HepG2 (cell line): ENCODE measurements at regions not wholly inside any gene's neighbourhood (a gene's known extent, or its start where the extent isn't known, plus 50 kb on each side); places are given as distances from the start of the nearest gene placed in this dataset.

Experiments used
- ATAC-seq: fragments of 200-7000 bp; cut with Tn5 transposase; 3 replicates; pipeline ENCODE4 v1.9.1; 2020; ENCODE audit warnings: mild to moderate bottlenecking, moderate library complexity
- BruUV-seq: library from RNA; stranded (reverse); fragments of 400-500 nt; replicated peaks from 2 replicates; lab custom pipeline; 2021; lab: Mats Ljungman, UMichigan
- CTCF ChIA-PET: fragments of 300-600 bp; formaldehyde crosslinking; extraction: SDS; loops from one replicate; lab custom pipeline; 2021; ENCODE audit warnings: low total read pairs, inconsistent platforms, low intra/inter-chr PET ratio; lab: Yijun Ruan, JAX
- POLR2A ChIA-PET: fragments of 350-600 bp; sonication (Branson Sonifier 250); formaldehyde crosslinking; loops from one replicate; lab custom pipeline; 2020; ENCODE audit warnings: antibody characterized with exemption, inconsistent platforms; lab: Yijun Ruan, JAX
- DNase-seq: peaks from one replicate; pipeline ENCODE4 v3.0.0-alpha.2; 2015; ENCODE audit warnings: low spot score
- FAIRE-seq: peaks from 3 replicates; lab custom pipeline; 2011; peaks lifted over from hg19 to GRCh38; lab: Jason Lieb, UNC
- H2AFZ ChIP-seq: one replicate; pipeline ENCODE4 v1.6.1; 2011; ENCODE audit warnings: low read length, inconsistent platforms
- H3K27ac ChIP-seq: fragments of 300-600 bp; 3 replicates; pipeline ENCODE4 v1.8.0; 2011; ENCODE audit warnings: mixed run types, mild to moderate bottlenecking, mixed read lengths, low read length, inconsistent platforms; ENCODE audit not compliant: insufficient read depth; ENCODE audit errors: extremely low read length
- H3K27me3 ChIP-seq, 2 experiments: fragments of 200-600 bp in 1 of 2; 2 replicates in 1 of 2; 3 replicates in 1 of 2; pipeline versions ENCODE4 v1.6.0 to v1.8.0; 2011; ENCODE audit warnings: low read length in 2 of 2, mild to moderate bottlenecking in 2 of 2, moderate library complexity in 2 of 2, inconsistent platforms in 1 of 2; ENCODE audit not compliant: insufficient read depth in 2 of 2, control insufficient read depth in 1 of 2
- H3K36me3 ChIP-seq, 2 experiments: fragments of 200-600 bp in 1 of 2; replicated peaks in 1 of 2; 2 replicates in 1 of 2; 3 replicates in 1 of 2; pipeline versions ENCODE4 v1.5.1 to v1.8.0; 2011; ENCODE audit warnings: low read length in 2 of 2, inconsistent platforms in 1 of 2; ENCODE audit not compliant: insufficient read depth in 2 of 2, control insufficient read depth in 1 of 2
- H3K4me1 ChIP-seq: 2 replicates; pipeline ENCODE4 v1.5.1; 2012; ENCODE audit warnings: low read length, inconsistent platforms; ENCODE audit not compliant: insufficient read depth
- H3K4me2 ChIP-seq: 2 replicates; pipeline ENCODE4 v1.6.0; 2011; ENCODE audit warnings: low read depth, low read length, inconsistent platforms
- H3K4me3 ChIP-seq, 3 experiments: fragments of 200-600 bp in 1 of 3; sonication (generic), shearing (Covaris generic) in 1 of 3; replicated peaks in 1 of 3; 2 replicates each; pipeline ENCODE4 v1.5.1; 2011 to 2016; ENCODE audit warnings: low read length in 3 of 3, inconsistent platforms in 2 of 3, low read depth in 2 of 3, mild to moderate bottlenecking in 2 of 3, control low read depth in 1 of 3, mixed read lengths in 1 of 3; ENCODE audit not compliant: insufficient read depth in 1 of 3
- H3K79me2 ChIP-seq: one replicate; pipeline ENCODE4 v1.6.1; 2011; ENCODE audit warnings: low read length, inconsistent platforms; ENCODE audit not compliant: insufficient read depth
- H3K9ac ChIP-seq: 2 replicates; pipeline ENCODE4 v1.6.0; 2011; ENCODE audit warnings: mild to moderate bottlenecking, low read depth, low read length, inconsistent platforms; ENCODE audit not compliant: insufficient read depth
- H3K9me3 ChIP-seq: 2 replicates; pipeline ENCODE4 v1.5.1; 2012; ENCODE audit warnings: mild to moderate bottlenecking, low read length
- H4K20me1 ChIP-seq: 2 replicates; pipeline ENCODE4 v1.6.0; 2011; ENCODE audit warnings: inconsistent platforms, mild to moderate bottlenecking, low read length, moderate library complexity; ENCODE audit not compliant: insufficient read depth
- HES4 ChIP-seq: sonication (generic); formaldehyde crosslinking; IDR thresholded peaks from 2 replicates; pipeline ENCODE4 v1.9.0; 2021; ENCODE audit warnings: mild to moderate bottlenecking, missing genetic modification reagents, borderline replicate concordance
- JARID2 ChIP-seq: sonication (generic); formaldehyde crosslinking; IDR thresholded peaks from 2 replicates; pipeline ENCODE4 v1.8.1; 2023; ENCODE audit warnings: missing genetic modification reagents, inconsistent platforms; ENCODE audit not compliant: insufficient replicate concordance
- MAZ ChIP-seq, 2 experiments: sonication (generic) in 1 of 2; formaldehyde crosslinking in 1 of 2; IDR thresholded peaks; 2 replicates each; pipeline versions ENCODE4 v1.5.0 to v1.6.1; 2012 to 2020; ENCODE audit warnings: low read depth in 2 of 2, mild to moderate bottlenecking in 2 of 2, borderline replicate concordance in 1 of 2, improper control_type of control experiment in 1 of 2, low read length in 1 of 2, missing genetic modification reagents in 1 of 2, moderate library complexity in 1 of 2
- UBTF ChIP-seq: sonication (generic); formaldehyde crosslinking; IDR thresholded peaks from 2 replicates; pipeline ENCODE4 v1.4.0; 2020; ENCODE audit warnings: mild to moderate bottlenecking, missing genetic modification reagents
- ZNF124 ChIP-seq: sonication (generic); formaldehyde crosslinking; IDR thresholded peaks from 2 replicates; pipeline ENCODE4 v1.4.0; 2020; ENCODE audit warnings: missing genetic modification reagents
- ZNF615 ChIP-seq: sonication (generic); formaldehyde crosslinking; IDR thresholded peaks from 2 replicates; pipeline ENCODE4 v1.5.0; 2020; ENCODE audit warnings: mild to moderate bottlenecking, missing genetic modification reagents, borderline replicate concordance
- ZNF761 ChIP-seq: sonication (generic); formaldehyde crosslinking; conservative IDR thresholded peaks from 2 replicates; pipeline ENCODE4 v1.4.0; 2020; ENCODE audit warnings: mild to moderate bottlenecking, missing genetic modification reagents
- ZNF83 ChIP-seq: sonication (generic); formaldehyde crosslinking; IDR thresholded peaks from 2 replicates; pipeline ENCODE4 v1.4.0; 2020; ENCODE audit warnings: missing genetic modification reagents, mild to moderate bottlenecking, borderline replicate concordance
- ZSCAN21 ChIP-seq: sonication (generic); formaldehyde crosslinking; IDR thresholded peaks from 2 replicates; pipeline ENCODE4 v1.8.0; 2022; ENCODE audit warnings: mild to moderate bottlenecking, missing genetic modification reagents, moderate library complexity, borderline replicate concordance
- WGBS: methylation state at CpG from one replicate; pipeline ENCODE4 v1.1.6; 2017; ENCODE audit warnings: low lambda C conversion rate; 5-methylcytosine and 5-hydroxymethylcytosine counted together
- in situ Hi-C: cut with HindIII; loops from 2 replicates; pipeline ENCODE4 v1.10.0; 2017; ENCODE audit warnings: low pct_unique_long_range_greater_than_20kb; ENCODE audit not compliant: extremely low pct_ligation_motif_present
- intact Hi-C: fragments of 100-400 bp; cut with micrococcal nuclease; formaldehyde crosslinking; loops from one replicate; pipeline ENCODE4 v1.10.0; 2022; ENCODE audit not compliant: unreplicated experiment
- TF ChIP-seq, protein P1 (sequence below): sonication (generic); formaldehyde crosslinking; IDR thresholded peaks from 2 replicates; pipeline ENCODE4 v1.8.0; 2022; ENCODE audit warnings: missing genetic modification reagents, mild to moderate bottlenecking, moderate library complexity, borderline replicate concordance

DNA sequence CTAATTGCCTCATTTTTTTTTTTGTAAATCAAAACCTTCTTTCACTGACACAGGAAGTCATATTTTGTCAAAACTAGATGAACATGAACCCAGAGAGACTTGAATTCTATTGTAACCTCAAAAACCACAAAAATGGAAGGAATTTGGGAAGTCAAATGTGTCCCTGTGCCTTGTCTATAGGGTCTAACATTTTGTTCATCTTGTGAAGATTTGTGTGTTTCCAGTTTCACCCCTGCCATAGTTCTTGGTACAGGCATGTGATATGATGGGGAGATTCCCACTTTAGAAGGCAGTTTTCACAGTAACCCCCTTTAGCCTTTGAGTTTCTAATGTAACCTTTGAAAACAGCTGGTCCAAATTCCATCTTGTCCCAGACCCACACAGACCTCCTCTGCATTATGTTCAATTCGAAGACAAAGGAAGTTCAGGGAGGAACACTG is 318.5 kb upstream of the ADAMTS9 start (continued):
- no peak for TF ChIP-seq ZSCAN21 (CRISPR knock-in tag)
- TF ChIP-seq ZNF615 (CRISPR knock-in tag), result no peak
- TF ChIP-seq UBTF (CRISPR knock-in tag), result no peak

DNA sequence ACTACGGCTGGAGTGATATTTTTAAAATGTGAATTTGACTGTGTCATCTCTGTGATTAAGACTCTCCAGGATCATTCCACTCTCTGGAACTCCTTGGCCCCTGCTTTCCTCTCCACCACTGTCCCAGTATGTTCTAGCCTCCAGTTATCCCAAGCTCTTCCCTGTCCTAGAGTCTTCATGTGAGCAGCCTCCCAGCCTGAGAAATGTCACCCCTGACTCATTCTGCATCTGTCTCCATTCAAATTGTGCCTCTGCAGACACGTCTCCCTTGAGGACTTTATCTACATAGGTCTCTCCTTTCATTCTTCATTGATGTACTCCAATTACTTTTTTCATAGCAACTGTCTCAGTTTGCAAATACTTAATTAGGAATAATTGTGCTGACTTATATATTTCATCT is 317.7 kb upstream of the ADAMTS9 start:
- H2AFZ ChIP-seq, result no peak overlapping the region
- FAIRE-seq, result no peak
- CTCF ChIA-PET, result no interaction called here
- intact Hi-C loops (no loop called here), in situ Hi-C loops (no loop called here)
- no peaks in the 10 kb centered on the region for H3K36me3 ChIP-seq
- H3K4me1 ChIP-seq, result no peaks in the 10 kb centered on the region
- BruUV-seq, result no TSS peak
- no peak for ATAC-seq
- no peak overlapping the region for H3K27ac ChIP-seq
- WGBS, result 47% methylated on average over 2 of the region's 2 CpGs
- no peaks in the 10 kb centered on the region for H3K79me2 ChIP-seq
- no peak for DNase-seq
- POLR2A ChIA-PET, result no interaction called here
- no peaks in the 10 kb centered on the region for H3K27me3 ChIP-seq
- H3K9me3 ChIP-seq, result no peaks in the 10 kb centered on the region
- H3K9ac ChIP-seq, result no peak overlapping the region
- no peaks in the 10 kb centered on the region for H4K20me1 ChIP-seq
- TF ChIP-seq ZNF83 (no peak), MAZ (IDR thresholded peaks at IDR 0.05; ENCODE audit: borderline replicate concordance, low read depth, low read length) (no peak), MAZ (CRISPR knock-in tag; IDR thresholded peaks at IDR 0.05; ENCODE audit: low read depth) (no peak), HES4 (no peak), ZNF124 (no peak), JARID2 (CRISPR knock-in tag) (no peak), ZNF761 (CRISPR knock-in tag) (no peak)
- TF ChIP-seq, protein P1, sequence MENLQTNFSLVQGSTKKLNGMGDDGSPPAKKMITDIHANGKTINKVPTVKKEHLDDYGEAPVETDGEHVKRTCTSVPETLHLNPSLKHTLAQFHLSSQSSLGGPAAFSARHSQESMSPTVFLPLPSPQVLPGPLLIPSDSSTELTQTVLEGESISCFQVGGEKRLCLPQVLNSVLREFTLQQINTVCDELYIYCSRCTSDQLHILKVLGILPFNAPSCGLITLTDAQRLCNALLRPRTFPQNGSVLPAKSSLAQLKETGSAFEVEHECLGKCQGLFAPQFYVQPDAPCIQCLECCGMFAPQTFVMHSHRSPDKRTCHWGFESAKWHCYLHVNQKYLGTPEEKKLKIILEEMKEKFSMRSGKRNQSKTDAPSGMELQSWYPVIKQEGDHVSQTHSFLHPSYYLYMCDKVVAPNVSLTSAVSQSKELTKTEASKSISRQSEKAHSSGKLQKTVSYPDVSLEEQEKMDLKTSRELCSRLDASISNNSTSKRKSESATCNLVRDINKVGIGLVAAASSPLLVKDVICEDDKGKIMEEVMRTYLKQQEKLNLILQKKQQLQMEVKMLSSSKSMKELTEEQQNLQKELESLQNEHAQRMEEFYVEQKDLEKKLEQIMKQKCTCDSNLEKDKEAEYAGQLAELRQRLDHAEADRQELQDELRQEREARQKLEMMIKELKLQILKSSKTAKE (CRISPR knock-in tag), result no peak
- H3K4me3 ChIP-seq, result no peak overlapping the region
- H3K4me2 ChIP-seq, result no peak overlapping the region
